ENCODE measurements at regions not wholly inside any gene's neighbourhood (a gene's known extent, or its start where the extent isn't known, plus 50 kb on each side); places are given as distances from the start of the nearest gene placed in this dataset.

GRCh38 chr1:208312706-208313105, 68.5 kb upstream of the PLXNA2 start:
- H3K9me2 ChIP-seq (ENCODE audit: insufficient read depth): peaks cover 8% of the 10 kb centered on the region; the same call in 1 of the 2 replicates
- ATAC-seq: no peak

DNA sequence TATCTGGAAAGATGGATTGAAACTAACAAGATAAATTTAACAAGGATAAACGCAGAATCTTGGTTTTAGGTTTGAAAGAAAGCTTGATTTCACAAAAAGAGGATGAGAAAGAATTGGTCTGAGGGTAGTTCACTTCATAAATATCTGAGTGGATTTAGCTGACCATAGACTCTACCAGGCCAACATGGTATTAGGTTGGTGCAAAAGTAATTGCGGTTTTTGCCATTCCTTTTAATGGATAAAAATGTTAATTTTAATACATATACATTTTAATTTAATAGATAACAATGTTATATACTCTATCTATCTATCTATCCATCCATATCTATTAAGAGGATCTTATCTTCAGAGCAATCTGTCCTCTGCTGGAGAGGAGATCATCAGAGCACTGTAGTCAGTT, 70.2 kb upstream of the PLXNA2 start:
- Histone ChIP-seq H3K27ac (ENCODE audit: low read depth) (no peak overlapping the region), H3K9me2 (ENCODE audit: insufficient read depth) (peaks cover 15% of the 10 kb centered on the region; the same call in 1 of the 2 replicates), H3K79me2 (replicated peaks; ENCODE audit: insufficient read depth) (no peaks in the 10 kb centered on the region), H2AFZ (no peak overlapping the region), H3K4me3 (no peak overlapping the region), H3F3A (replicated peaks; ENCODE audit: low read depth) (no peaks in the 10 kb centered on the region), H3K4me1 (ENCODE audit: insufficient read depth) (no peaks in the 10 kb centered on the region), H3K4me2 (no peak overlapping the region), H3K36me3 (ENCODE audit: insufficient read depth) (no peaks in the 10 kb centered on the region), H4K20me1 (replicated peaks; ENCODE audit: insufficient read depth) (no peaks in the 10 kb centered on the region), H3K27me3 (ENCODE audit: insufficient read depth) (no peaks in the 10 kb centered on the region)
- Mint-ChIP-seq H3K4me1 (no peaks in the 10 kb centered on the region), H3K9me3 (no peaks in the 10 kb centered on the region), H3K36me3 (ENCODE audit: low read depth) (no peaks in the 10 kb centered on the region), H3K27ac (no peak overlapping the region), H3K27me3 (ENCODE audit: insufficient read depth, low read depth, poor library complexity) (peaks cover 2% of the 10 kb centered on the region), H3K4me3 (no peak overlapping the region)
- DNase-seq (ENCODE audit: low spot score) (no peak), ATAC-seq (no peak)
- TF ChIP-seq REST (IDR thresholded peaks at IDR 0.05; ENCODE audit: unreplicated experiment) (no peak), ZNF462 (CRISPR knock-in tag; IDR thresholded peaks at IDR 0.05) (no peak), STAT1 (IDR thresholded peaks at IDR 0.05; ENCODE audit: unreplicated experiment) (no peak), EZH2phosphoT487 (IDR thresholded peaks at IDR 0.05; ENCODE audit: unreplicated experiment) (no peak), CREB1 (CRISPR knock-in tag; IDR thresholded peaks at IDR 0.05; ENCODE audit: low read depth) (no peak)
- TF ChIP-seq, protein P1, sequence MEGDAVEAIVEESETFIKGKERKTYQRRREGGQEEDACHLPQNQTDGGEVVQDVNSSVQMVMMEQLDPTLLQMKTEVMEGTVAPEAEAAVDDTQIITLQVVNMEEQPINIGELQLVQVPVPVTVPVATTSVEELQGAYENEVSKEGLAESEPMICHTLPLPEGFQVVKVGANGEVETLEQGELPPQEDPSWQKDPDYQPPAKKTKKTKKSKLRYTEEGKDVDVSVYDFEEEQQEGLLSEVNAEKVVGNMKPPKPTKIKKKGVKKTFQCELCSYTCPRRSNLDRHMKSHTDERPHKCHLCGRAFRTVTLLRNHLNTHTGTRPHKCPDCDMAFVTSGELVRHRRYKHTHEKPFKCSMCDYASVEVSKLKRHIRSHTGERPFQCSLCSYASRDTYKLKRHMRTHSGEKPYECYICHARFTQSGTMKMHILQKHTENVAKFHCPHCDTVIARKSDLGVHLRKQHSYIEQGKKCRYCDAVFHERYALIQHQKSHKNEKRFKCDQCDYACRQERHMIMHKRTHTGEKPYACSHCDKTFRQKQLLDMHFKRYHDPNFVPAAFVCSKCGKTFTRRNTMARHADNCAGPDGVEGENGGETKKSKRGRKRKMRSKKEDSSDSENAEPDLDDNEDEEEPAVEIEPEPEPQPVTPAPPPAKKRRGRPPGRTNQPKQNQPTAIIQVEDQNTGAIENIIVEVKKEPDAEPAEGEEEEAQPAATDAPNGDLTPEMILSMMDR (conservative IDR thresholded peaks at IDR 0.05; ENCODE audit: low read depth in 2 of 2): no peak

More at GRCh38 chr1:208312706-208313105, 68.5 kb upstream of the PLXNA2 start:
- TF ChIP-seq, protein P1 (conservative IDR thresholded peaks at IDR 0.05; ENCODE audit: low read depth in 2 of 2): no peak
- TF ChIP-seq CREB1 (CRISPR knock-in tag; IDR thresholded peaks at IDR 0.05; ENCODE audit: low read depth): no peak
- Mint-ChIP-seq H3K27ac (no peak overlapping the region), H3K9me3 (no peaks in the 10 kb centered on the region), H3K4me1 (no peaks in the 10 kb centered on the region), H3K36me3 (ENCODE audit: low read depth) (no peaks in the 10 kb centered on the region), H3K27me3 (ENCODE audit: insufficient read depth, low read depth, poor library complexity) (peaks cover 3% of the 10 kb centered on the region), H3K4me3 (no peak overlapping the region)
- no peaks in the 10 kb centered on the region for H3K27me3 ChIP-seq (ENCODE audit: insufficient read depth)
- no peaks in the 10 kb centered on the region for H3K79me2 ChIP-seq (replicated peaks; ENCODE audit: insufficient read depth)
- DNase-seq (ENCODE audit: low spot score): no peak
- H3K27ac ChIP-seq (ENCODE audit: low read depth): no peak overlapping the region
- H3K4me1 ChIP-seq (ENCODE audit: insufficient read depth): no peaks in the 10 kb centered on the region
- no peak overlapping the region for H2AFZ ChIP-seq
- H4K20me1 ChIP-seq (replicated peaks; ENCODE audit: insufficient read depth): no peaks in the 10 kb centered on the region
- no peak overlapping the region for H3K4me3 ChIP-seq
- H3K36me3 ChIP-seq (ENCODE audit: insufficient read depth): no peaks in the 10 kb centered on the region
- no peaks in the 10 kb centered on the region for H3F3A ChIP-seq (replicated peaks; ENCODE audit: low read depth)
- H3K4me2 ChIP-seq: no peak overlapping the region

Data from GM23338 (cell line).